ENCODE measurements at regions not wholly inside any gene's neighbourhood (a gene's known extent, or its start where the extent isn't known, plus 50 kb on each side); places are given as distances from the start of the nearest gene placed in this dataset.

- DNase-seq = peak; percentile 76
These were observed 1124.7 kb downstream of the FLRT2 start for GRCh38 chr14:86654558-86655184.

GRCh38 chr14:86652526-86652925, 1122.6 kb downstream of the FLRT2 start:
- no peak for DNase-seq

- DNase-seq = no peak
These were observed 1117.0 kb downstream of the FLRT2 start for GRCh38 chr14:86646696-86647690.

- no peak for DNase-seq
These were observed 1116.2 kb downstream of the FLRT2 start for GRCh38 chr14:86646125-86646524.

- DNase-seq = no peak
These were observed 1111.4 kb downstream of the FLRT2 start for GRCh38 chr14:86641310-86641709.

- no peak for DNase-seq
These were observed 1110.3 kb downstream of the FLRT2 start for GRCh38 chr14:86640288-86640687.

- DNase-seq = no peak
These were observed 1109.7 kb downstream of the FLRT2 start for GRCh38 chr14:86639666-86640065.

- DNase-seq = no peak
These were observed 1109.2 kb downstream of the FLRT2 start for GRCh38 chr14:86639146-86639545.

- DNase-seq = no peak
These were observed 1097.1 kb downstream of the FLRT2 start for GRCh38 chr14:86627080-86627479.

- no peak for DNase-seq
These were observed 1096.6 kb downstream of the FLRT2 start for GRCh38 chr14:86626530-86626929.

- no peak for DNase-seq
These were observed 1095.7 kb downstream of the FLRT2 start for GRCh38 chr14:86625637-86626036.

- no peak for DNase-seq
These were observed 1089.8 kb downstream of the FLRT2 start for GRCh38 chr14:86619726-86620125.

GRCh38 chr14:86613786-86614185, 1083.8 kb downstream of the FLRT2 start:
- DNase-seq = no peak

GRCh38 chr14:86613126-86613525, 1083.2 kb downstream of the FLRT2 start:
- no peak for DNase-seq

GRCh38 chr14:86604561-86604960, 1074.6 kb downstream of the FLRT2 start:
- no peak for DNase-seq

GRCh38 chr14:86602263-86602662, 1072.3 kb downstream of the FLRT2 start:
- DNase-seq = no peak

GRCh38 chr14:86601813-86602212, 1071.9 kb downstream of the FLRT2 start:
- DNase-seq = no peak

- no peak for DNase-seq
These were observed 1067.3 kb downstream of the FLRT2 start for GRCh38 chr14:86597279-86597678.

- DNase-seq = no peak
These were observed 1066.1 kb downstream of the FLRT2 start for GRCh38 chr14:86596024-86596423.

GRCh38 chr14:86575141-86575540, 1045.2 kb downstream of the FLRT2 start:
- DNase-seq = no peak

GRCh38 chr14:86574778-86575129, 1044.8 kb downstream of the FLRT2 start:
- DNase-seq = no peak

- DNase-seq = no peak
These were observed 1044.3 kb downstream of the FLRT2 start for GRCh38 chr14:86574051-86574777.

- no peak for DNase-seq
These were observed 1040.4 kb downstream of the FLRT2 start for GRCh38 chr14:86570371-86570770.

- DNase-seq = no peak
These were observed 1013.6 kb downstream of the FLRT2 start for GRCh38 chr14:86543521-86543920.

Data from islet precursor cell (in vitro differentiated cells).